ENCODE measurements at regions not wholly inside any gene's neighbourhood (a gene's known extent, or its start where the extent isn't known, plus 50 kb on each side); places are given as distances from the start of the nearest gene placed in this dataset.

DNA sequence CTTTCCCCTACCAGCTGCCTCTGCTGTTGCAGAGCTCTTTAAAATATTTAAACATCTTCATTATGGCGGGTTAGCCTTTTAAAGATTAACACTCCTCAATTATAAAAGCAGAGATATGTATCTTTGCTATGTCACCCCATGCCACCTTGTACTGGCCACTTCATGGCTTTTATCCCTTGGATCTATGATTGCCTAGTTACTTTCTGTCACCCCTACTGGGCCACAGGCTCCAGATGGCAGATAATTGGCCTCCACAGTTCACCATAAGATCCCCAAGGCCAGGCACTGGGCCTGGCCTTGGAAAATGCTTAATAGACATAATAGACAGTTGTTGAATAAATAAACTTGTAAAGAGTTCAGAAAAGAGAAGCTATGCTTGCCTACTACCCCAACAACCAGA is 142.0 kb upstream of the SHB start:
- TF ChIP-seq POLR2A (IDR thresholded peaks at IDR 0.05; ENCODE audit: low read depth, low read length) (no peak), POLR2AphosphoS5 (IDR thresholded peaks at IDR 0.05; ENCODE audit: low read depth, low read length) (no peak), TAF1 (IDR thresholded peaks at IDR 0.05; ENCODE audit: low read depth, low read length) (no peak)
